Ectodermal cell (in vitro differentiated cells): ENCODE measurements at regions not wholly inside any gene's neighbourhood (a gene's known extent, or its start where the extent isn't known, plus 50 kb on each side); places are given as distances from the start of the nearest gene placed in this dataset.

ENCODE experiments used
- H3K27ac ChIP-seq: 2 replicates; pipeline ENCODE4 v1.7.0; 2013; ENCODE audit warnings: mild to moderate bottlenecking, low read depth, low read length; ENCODE audit not compliant: insufficient read depth, poor library complexity, severe bottlenecking
- H3K27me3 ChIP-seq: 2 replicates; pipeline ENCODE4 v1.7.0; 2013; ENCODE audit warnings: mild to moderate bottlenecking, low read length; ENCODE audit not compliant: insufficient read depth, control insufficient read depth, poor library complexity, severe bottlenecking
- H3K36me3 ChIP-seq: one replicate; pipeline ENCODE4 v1.7.0; 2013; ENCODE audit warnings: low read length; ENCODE audit not compliant: control insufficient read depth, insufficient read depth
- H3K4me1 ChIP-seq: one replicate; pipeline ENCODE4 v1.7.0; 2013; ENCODE audit warnings: low read length; ENCODE audit not compliant: control insufficient read depth, insufficient read depth
- H3K4me3 ChIP-seq: 2 replicates; pipeline ENCODE4 v1.7.0; 2013; ENCODE audit warnings: low read depth, low read length, control low read depth; ENCODE audit not compliant: insufficient read depth
- H3K9me3 ChIP-seq: 2 replicates; pipeline ENCODE4 v1.7.0; 2013; ENCODE audit warnings: mild to moderate bottlenecking, low read length, moderate library complexity; ENCODE audit not compliant: control insufficient read depth
- WGBS, 2 experiments: methylation state at CpG; one replicate each; pipeline ENCODE4 v1.1.7; 2013; ENCODE audit warnings: missing lambda C conversion rate in 2 of 2; 5-methylcytosine and 5-hydroxymethylcytosine counted together

DNA sequence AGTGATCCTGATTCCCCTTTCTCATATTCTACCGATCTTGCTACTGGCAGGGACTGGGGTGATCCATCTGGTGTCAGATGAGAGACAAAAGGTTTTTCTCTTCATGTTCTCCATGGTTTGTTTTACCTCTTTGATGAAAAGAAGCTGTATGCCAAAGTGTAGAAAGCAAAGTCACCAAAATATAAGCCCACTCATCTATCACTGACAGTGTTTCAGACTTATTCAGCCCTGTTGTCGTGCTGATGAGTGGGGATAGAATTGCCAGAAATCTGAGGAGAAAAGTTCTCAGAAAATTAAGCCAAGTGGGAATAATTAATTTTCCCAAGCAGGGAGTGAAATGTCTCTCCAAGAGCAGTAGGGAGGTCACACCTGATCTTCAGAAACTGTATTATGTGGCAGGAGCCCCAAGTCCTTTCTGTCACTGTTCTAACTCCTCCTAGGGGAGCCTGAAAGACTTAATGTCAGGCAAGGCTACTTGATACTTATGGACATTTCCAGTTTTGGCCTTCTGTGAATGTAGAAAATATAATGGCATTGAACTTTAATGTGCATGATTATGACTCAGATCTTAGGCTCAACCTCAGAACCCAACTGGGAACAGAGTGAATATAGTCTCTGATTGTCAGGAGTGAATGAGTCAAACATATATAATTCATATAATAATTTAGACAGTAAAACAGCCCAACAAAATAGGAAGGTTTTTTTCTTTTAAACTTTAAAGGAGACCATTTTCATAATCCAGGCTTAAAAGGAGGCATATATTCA, 298.1 kb downstream of the ANKRD50 start:
- H3K9me3 ChIP-seq: no peaks in the 10 kb centered on the region
- no peak overlapping the region for H3K27ac ChIP-seq

DNA sequence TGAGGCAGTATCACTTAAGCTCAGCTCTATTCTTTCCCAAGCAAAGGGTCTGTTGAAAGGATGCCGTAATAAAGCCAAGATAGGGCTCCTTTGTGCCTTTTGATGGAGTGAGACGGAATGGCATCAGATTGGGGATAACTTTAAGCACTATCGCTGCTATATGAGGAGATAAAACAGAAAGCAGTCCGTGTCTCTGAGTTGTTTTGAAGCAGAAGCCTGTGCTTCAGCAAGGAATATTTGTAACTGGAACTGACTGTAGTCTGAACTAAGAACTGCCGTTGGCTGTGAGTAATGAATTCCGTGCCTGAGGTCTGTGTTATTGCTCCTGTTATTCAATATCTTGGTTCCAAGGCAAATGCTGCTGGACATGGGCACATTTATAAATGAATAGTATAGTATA, 297.4 kb downstream of the ANKRD50 start:
- Histone ChIP-seq H3K4me1 (no peaks in the 10 kb centered on the region), H3K27me3 (no peaks in the 10 kb centered on the region)

More for the DNA sequence above, 298.1 kb downstream of the ANKRD50 start:
- Histone ChIP-seq H3K27me3 (no peaks in the 10 kb centered on the region), H3K4me1 (no peaks in the 10 kb centered on the region), H3K4me3 (no peak overlapping the region), H3K36me3 (no peaks in the 10 kb centered on the region)
- WGBS, 2 experiments: 75 to 87% methylated on average over 2 of the region's 2 CpGs

DNA sequence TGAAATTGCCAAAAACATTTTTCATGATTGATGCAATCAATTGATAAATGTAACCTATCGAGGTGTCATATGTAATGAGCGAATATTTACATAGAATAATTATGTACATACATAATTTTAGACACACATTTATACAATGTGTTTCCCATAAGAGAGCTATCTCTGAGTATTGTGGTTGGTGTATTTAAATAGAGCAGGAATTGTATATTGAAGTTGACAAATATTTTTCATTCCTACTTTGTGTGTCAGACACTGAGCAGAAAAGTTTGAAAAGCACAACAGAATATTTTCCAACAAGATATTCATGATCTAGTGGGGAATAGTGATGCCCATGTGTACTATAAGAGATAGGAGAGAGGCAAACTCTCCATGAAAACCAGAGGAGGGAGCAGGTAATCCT, 295.2 kb downstream of the ANKRD50 start:
- WGBS, 2 experiments: no CpG with 5 or more reads among the region's 2 CpGs
- no peaks in the 10 kb centered on the region for H3K4me1 ChIP-seq
- no peak overlapping the region for H3K4me3 ChIP-seq
- H3K27ac ChIP-seq: no peak overlapping the region
- H3K27me3 ChIP-seq: no peaks in the 10 kb centered on the region
- H3K36me3 ChIP-seq: no peaks in the 10 kb centered on the region
- no peaks in the 10 kb centered on the region for H3K9me3 ChIP-seq

More for the DNA sequence above, 297.4 kb downstream of the ANKRD50 start:
- H3K36me3 ChIP-seq: no peaks in the 10 kb centered on the region
- WGBS, 2 experiments: 89 to 94% methylated on average over 6 of the region's 6 CpGs
- no peak overlapping the region for H3K27ac ChIP-seq
- no peaks in the 10 kb centered on the region for H3K9me3 ChIP-seq
- no peak overlapping the region for H3K4me3 ChIP-seq

DNA sequence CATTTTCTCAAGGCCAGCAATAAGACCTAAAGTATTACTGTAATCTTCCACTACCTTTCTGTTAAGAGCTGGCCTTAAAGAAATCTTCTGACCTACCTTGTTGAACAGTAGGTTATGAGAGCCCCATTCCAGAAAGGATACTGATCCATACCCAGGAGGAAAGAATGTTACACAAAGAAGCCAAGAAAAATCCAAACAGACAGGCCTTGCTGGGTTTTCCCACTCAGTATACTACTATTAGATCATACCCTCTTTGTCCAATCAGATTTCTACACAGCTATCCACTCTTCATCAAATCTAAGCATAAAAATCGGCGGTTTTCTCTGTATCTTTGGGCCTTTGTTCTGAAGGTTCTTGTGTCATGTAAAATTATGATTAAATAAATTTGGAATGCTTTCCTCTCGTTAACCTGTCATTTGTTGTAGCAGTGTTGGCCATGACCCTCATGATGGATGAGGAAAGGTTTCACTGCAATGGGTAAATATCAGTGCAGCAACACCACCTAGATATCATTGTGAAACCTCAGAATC, 292.3 kb downstream of the ANKRD50 start:
- Histone ChIP-seq H3K9me3 (no peaks in the 10 kb centered on the region), H3K27ac (no peak overlapping the region), H3K27me3 (no peaks in the 10 kb centered on the region), H3K4me3 (no peak overlapping the region), H3K36me3 (no peaks in the 10 kb centered on the region), H3K4me1 (no peaks in the 10 kb centered on the region)
- 98% methylated on average over 3 of the region's 3 CpGs for WGBS, 2 experiments

DNA sequence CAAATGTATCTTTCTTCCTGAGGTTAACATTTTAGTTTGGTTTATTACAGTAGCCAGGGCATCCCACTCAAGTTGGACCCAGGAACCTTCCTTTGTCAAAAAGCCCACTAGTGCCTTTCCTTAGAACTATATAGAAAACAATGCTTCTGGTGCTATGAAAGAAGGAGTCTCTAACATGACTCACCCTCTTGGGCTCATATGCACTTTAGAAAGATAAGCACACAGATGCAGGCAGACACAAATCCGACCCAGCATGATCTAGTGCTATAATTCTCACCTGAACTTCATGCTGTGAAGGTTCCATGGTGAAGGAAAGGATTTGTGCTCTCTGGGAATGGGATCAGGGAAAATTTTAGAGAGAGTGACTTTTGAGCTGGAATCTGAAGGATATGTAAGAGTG, 289.4 kb downstream of the ANKRD50 start:
- H3K27me3 ChIP-seq: no peaks in the 10 kb centered on the region
- H3K4me3 ChIP-seq: no peak overlapping the region
- no peaks in the 10 kb centered on the region for H3K36me3 ChIP-seq
- H3K4me1 ChIP-seq: no peaks in the 10 kb centered on the region
- H3K9me3 ChIP-seq: no peaks in the 10 kb centered on the region
- WGBS, 2 experiments: 69 to 93% methylated on average over 1 of the region's 1 CpG
- no peak overlapping the region for H3K27ac ChIP-seq

DNA sequence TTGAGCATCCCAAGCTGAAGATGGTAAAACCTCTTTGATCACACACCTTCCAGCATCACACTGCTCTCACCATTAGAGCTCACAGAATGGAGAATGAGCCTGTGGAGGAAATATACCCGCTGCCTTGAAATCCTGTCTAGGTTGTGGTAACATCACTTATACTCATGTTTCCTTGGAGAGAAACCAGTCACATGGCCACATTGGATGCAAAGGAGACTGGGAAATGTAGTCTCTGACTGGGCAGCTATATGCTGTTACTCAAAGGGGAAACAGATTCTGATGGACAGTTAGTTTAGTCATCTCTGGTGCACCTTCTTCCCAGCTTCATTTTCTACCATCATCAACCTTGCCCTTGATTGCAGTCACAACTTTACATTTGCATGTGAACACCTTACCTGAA, 286.3 kb downstream of the ANKRD50 start:
- Histone ChIP-seq H3K4me1 (no peaks in the 10 kb centered on the region), H3K36me3 (no peaks in the 10 kb centered on the region), H3K27ac (no peak overlapping the region), H3K27me3 (no peaks in the 10 kb centered on the region), H3K9me3 (no peaks in the 10 kb centered on the region), H3K4me3 (no peak overlapping the region)
- 0% methylated on average over 1 of the region's 1 CpG for WGBS, 2 experiments

DNA sequence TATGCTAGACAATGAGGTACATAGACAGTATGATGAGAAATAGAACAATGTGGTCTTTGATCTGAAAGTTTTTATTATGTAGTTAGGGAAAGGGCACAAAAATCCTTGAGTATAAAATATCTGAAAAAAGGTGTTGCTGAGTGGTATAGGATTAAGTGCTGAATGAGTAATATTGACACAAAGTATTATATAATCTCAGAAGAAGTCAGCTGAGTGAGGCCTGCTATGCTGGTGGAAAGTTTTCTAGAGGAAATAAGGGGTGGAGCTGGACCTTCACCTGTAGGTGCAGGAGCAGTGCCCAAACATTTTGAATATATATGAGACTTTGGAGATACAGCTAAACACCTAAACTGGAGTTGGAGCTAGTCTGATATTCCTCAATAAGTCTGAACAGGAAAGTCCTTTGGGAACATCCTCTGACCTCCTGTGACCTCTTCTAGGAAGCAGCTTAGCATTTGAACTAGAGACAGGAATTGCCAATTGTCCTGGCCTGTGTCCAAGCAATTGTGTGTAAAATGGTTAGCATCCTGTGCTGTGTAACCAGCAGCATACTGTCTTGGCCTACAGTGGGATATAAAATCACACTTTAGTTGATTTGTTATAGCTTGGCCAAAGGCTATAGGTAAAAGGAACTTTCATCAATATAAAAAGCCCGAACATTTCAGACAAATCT, 285.3 kb downstream of the ANKRD50 start:
- 100% methylated on average over 1 of the region's 1 CpG; no CpG with 5 or more reads in 1 of the 2 experiments for WGBS, 2 experiments
- Histone ChIP-seq H3K4me3 (no peak overlapping the region), H3K36me3 (no peaks in the 10 kb centered on the region), H3K4me1 (no peaks in the 10 kb centered on the region), H3K9me3 (no peaks in the 10 kb centered on the region), H3K27me3 (no peaks in the 10 kb centered on the region), H3K27ac (no peak overlapping the region)

DNA sequence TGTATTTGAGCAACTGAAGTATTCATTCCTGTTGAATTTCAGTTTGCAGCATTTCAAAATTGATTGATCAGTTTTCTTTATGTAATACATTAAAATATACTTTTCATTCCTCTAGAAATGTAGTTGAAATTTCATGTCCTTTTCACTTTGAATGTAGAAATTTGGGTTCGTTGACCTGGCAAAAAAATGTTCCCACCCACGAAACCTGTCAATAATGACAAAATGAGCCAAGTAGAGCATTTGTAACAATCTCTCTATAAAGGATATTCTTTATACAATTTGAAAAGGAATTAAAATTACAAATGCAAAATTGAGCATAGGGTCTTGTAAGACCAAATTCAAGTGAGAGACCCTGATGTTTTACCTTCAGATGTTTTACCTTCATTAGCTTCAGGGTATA, 283.9 kb downstream of the ANKRD50 start:
- Histone ChIP-seq H3K9me3 (no peaks in the 10 kb centered on the region), H3K4me1 (no peaks in the 10 kb centered on the region), H3K27ac (no peak overlapping the region), H3K36me3 (no peaks in the 10 kb centered on the region), H3K4me3 (no peak overlapping the region), H3K27me3 (no peaks in the 10 kb centered on the region)
- 100% methylated on average over 1 of the region's 2 CpGs; no CpG with 5 or more reads in 1 of the 2 experiments for WGBS, 2 experiments

DNA sequence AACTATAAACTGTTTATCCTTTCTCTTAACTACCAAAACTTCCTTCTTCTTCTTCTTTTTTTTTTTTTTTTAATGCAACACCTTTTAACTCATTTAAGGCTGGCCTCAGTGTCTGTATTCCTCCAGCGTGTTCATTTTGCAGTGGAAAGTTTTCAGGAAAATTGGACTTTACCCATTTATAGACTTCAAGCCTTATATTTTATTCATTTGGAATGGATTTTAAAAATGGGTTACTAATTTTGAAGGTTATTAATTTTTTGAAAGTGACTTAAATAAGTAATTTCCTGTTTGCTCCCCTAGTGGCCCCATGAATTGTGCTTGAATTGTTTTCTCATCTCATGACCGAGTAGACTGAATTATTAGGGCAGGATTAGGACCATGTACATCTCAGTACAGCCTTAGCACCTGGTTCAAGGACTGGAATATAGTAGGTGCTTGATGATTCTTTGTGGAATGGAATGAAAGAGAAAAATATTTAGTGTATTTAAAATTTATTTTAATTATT, 282.7 kb downstream of the ANKRD50 start:
- Histone ChIP-seq H3K4me1 (no peaks in the 10 kb centered on the region), H3K27ac (no peak overlapping the region), H3K27me3 (no peaks in the 10 kb centered on the region), H3K4me3 (no peak overlapping the region), H3K36me3 (no peaks in the 10 kb centered on the region), H3K9me3 (no peaks in the 10 kb centered on the region)
- 84 to 88% methylated on average over 1 of the region's 2 CpGs for WGBS, 2 experiments

DNA sequence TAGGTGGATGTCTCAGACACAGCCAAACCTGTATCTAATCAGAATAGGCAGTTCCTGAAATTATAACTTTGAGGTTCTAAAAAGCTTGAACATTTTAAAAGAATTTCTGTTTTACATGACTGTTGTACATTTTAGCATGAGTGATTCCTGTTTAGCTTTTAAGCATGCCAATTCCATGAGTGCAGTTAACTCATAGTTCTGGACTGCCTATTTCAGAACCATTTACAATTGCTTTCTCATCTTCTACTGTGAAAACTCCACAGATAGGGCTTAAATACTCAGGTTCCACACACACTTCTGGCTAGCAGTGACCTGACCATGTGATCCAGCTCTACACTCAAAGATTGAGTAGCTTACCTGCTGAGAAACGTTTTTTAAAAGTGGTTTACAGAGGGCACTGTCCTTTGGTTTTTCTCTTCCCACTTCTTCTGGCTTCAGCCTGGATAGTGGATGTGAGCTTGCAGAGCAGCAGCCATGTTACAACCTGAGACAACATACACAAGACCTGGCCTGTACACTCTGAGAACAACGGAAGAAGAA, 280.8 kb downstream of the ANKRD50 start:
- Histone ChIP-seq H3K9me3 (no peaks in the 10 kb centered on the region), H3K27ac (no peak overlapping the region), H3K36me3 (no peaks in the 10 kb centered on the region), H3K4me3 (no peak overlapping the region), H3K27me3 (no peaks in the 10 kb centered on the region), H3K4me1 (no peaks in the 10 kb centered on the region)
- 83 to 88% methylated on average over 1 to 2 of the region's 2 CpGs for WGBS, 2 experiments
